ENCODE measurements at regions not wholly inside any gene's neighbourhood (a gene's known extent, or its start where the extent isn't known, plus 50 kb on each side); places are given as distances from the start of the nearest gene placed in this dataset.

DNA sequence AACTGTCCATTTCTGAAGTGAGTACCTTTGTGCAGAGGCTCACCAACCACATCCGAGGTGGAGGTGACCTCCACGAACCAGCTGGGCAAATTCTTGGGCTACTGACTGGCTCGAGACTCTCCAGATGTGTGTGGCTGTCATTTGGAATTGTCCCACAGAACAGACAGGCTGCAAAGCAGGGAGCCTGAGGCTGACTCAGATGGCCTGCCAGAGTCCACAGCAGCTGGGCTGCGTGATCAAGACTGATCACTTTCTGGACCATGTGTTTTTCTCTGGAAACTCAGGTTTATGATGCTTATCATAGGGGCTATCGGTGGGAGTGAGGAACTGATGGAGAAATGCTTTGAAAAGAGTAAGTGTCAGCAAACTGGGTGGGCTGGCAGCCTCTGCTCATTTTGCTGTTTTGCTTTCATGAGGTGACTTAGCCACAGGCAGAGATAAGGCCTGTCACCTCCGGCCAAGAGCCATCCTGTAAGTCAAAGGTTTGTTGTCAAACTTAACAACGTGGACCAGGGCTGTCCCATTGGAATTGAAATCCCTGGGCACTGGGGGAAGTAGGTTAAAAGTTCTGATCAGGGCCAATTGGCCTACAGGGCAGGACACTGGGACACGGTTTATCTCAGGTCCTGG, 120.4 kb downstream of the LIPG start:
- no peak for DNase-seq (ENCODE audit: low spot score in 2 of 2)
- 87 to 89% methylated on average over 8 of the region's 8 CpGs for WGBS, 2 donors
- H3K4me3 ChIP-seq (ENCODE audit: low read depth, poor library complexity, severe bottlenecking), result no peak overlapping the region
- intact Hi-C loops (cut with DNase I; ENCODE audit: low total_unique reads), result no loop called here
- TF ChIP-seq, protein P1, sequence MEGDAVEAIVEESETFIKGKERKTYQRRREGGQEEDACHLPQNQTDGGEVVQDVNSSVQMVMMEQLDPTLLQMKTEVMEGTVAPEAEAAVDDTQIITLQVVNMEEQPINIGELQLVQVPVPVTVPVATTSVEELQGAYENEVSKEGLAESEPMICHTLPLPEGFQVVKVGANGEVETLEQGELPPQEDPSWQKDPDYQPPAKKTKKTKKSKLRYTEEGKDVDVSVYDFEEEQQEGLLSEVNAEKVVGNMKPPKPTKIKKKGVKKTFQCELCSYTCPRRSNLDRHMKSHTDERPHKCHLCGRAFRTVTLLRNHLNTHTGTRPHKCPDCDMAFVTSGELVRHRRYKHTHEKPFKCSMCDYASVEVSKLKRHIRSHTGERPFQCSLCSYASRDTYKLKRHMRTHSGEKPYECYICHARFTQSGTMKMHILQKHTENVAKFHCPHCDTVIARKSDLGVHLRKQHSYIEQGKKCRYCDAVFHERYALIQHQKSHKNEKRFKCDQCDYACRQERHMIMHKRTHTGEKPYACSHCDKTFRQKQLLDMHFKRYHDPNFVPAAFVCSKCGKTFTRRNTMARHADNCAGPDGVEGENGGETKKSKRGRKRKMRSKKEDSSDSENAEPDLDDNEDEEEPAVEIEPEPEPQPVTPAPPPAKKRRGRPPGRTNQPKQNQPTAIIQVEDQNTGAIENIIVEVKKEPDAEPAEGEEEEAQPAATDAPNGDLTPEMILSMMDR (IDR thresholded peaks at IDR 0.05), result no peak
- no peak for TF ChIP-seq POLR2A (IDR thresholded peaks at IDR 0.05)

GRCh38 chr18:49681387-49681786, 119.5 kb downstream of the LIPG start:
- TF ChIP-seq POLR2A (IDR thresholded peaks at IDR 0.05), result no peak
- TF ChIP-seq, protein P1 (IDR thresholded peaks at IDR 0.05), result no peak
- intact Hi-C loops (cut with DNase I; ENCODE audit: low total_unique reads), result no loop called here
- no peak for DNase-seq (ENCODE audit: low spot score in 2 of 2)
- WGBS, 2 donors, result 86 to 89% methylated on average over 4 of the region's 4 CpGs
- no peak overlapping the region for H3K4me3 ChIP-seq (ENCODE audit: low read depth, poor library complexity, severe bottlenecking)

DNA sequence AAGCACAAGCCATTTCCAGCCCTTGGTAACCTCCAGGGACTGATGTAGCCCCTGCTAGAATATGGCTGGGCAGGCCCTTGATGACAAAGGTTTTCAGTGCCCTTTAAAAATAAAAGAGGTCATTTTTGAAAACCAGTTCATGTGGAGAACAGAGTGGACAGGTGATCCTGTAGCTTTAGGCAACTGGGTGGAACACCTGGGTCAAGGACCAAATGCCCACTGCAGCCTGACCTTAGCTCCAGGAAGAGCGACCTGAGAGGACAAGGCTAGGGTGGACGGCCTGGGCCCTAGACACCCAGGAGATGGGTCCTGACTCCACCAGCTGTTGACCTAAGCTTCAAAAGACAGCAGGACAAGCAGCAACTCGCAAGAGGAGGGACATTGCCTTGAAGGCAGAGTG, 116.6 kb downstream of the LIPG start:
- no peak overlapping the region for H3K4me3 ChIP-seq (ENCODE audit: low read depth, poor library complexity, severe bottlenecking)
- intact Hi-C loops (cut with DNase I; ENCODE audit: low total_unique reads), result no loop called here
- WGBS, 2 donors, result 81 to 89% methylated on average over 3 of the region's 3 CpGs
- DNase-seq (ENCODE audit: low spot score in 2 of 2), result no peak
- no peak for TF ChIP-seq POLR2A (IDR thresholded peaks at IDR 0.05)
- TF ChIP-seq, protein P1 (IDR thresholded peaks at IDR 0.05), result no peak

DNA sequence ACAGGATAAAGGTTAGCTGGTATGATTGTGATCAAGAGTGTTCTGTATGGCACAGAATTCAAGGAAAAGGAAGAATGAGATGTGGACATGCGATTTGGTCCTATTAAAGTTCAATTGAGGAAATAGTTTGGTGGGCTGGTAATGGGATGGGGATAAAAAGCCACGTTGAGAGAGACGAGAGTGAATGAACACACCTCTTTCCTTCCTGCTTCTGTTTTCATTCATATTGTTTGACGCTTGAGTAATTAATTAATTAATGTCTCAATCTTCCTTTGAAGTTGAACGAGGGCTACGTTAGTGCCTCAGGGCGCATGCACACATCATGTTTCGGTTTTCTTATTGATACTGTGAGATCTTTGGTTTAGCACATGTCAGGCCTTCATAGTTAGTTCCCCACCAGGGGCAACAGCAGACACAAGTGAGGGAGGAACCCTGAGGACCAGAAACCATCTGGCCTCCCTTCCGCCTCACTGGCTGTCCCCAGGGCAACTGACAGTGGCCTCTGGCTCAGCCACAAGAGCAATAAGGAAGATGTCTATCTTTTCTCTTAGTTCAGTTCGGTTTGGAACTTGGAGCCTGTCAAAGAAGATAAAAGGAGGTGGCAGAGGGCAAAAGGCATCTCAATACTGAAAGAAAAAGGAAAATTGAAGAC, 116.0 kb downstream of the LIPG start:
- intact Hi-C loops (cut with DNase I; ENCODE audit: low total_unique reads), result no loop called here
- no peak for DNase-seq (ENCODE audit: low spot score in 2 of 2)
- WGBS, 2 donors, result 65 to 69% methylated on average over 10 of the region's 10 CpGs
- no peak overlapping the region for H3K4me3 ChIP-seq (ENCODE audit: low read depth, poor library complexity, severe bottlenecking)
- TF ChIP-seq, protein P1 (IDR thresholded peaks at IDR 0.05), result no peak
- no peak for TF ChIP-seq POLR2A (IDR thresholded peaks at IDR 0.05)

DNA sequence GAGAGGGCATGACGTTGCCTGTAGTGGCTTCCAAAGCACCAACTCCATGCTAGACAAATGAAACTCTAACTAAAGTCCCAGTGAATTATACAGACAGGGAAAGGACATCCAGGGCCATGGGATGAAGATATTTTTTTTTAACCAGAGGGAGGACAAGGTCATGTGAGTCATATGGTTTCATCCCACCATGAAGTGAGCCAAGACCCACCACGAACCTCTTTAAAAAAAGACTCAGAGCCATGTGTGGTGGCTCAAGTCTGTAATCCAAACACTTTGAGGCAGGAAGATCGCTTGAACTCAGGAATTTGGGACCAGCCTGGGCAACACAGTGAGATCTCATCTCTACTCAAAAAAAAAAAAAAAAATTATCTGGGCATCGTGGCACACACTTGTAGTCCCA, 115.2 kb downstream of the LIPG start:
- TF ChIP-seq, protein P1 (IDR thresholded peaks at IDR 0.05), result no peak
- no peak for TF ChIP-seq POLR2A (IDR thresholded peaks at IDR 0.05)
- intact Hi-C loops (cut with DNase I; ENCODE audit: low total_unique reads), result no loop called here
- no peak for DNase-seq (ENCODE audit: low spot score in 2 of 2)
- H3K4me3 ChIP-seq (ENCODE audit: low read depth, poor library complexity, severe bottlenecking), result no peak overlapping the region
- WGBS, 2 donors, result 79 to 87% methylated on average over 4 of the region's 4 CpGs
